Thyroid gland (tissue), 4 donors: ENCODE measurements at regions not wholly inside any gene's neighbourhood (a gene's known extent, or its start where the extent isn't known, plus 50 kb on each side); places are given as distances from the start of the nearest gene placed in this dataset.
"Not testable (repeated sequence)": the region's sequence is repeated elsewhere in the genome, so short reads cannot be mapped to it uniquely, and the experiment has no call there.

Experiments
- DNase-seq, 2 donors: peaks; one replicate each; pipeline ENCODE4 v3.0.0-alpha.2; 2019
- H3K27ac ChIP-seq, 3 donors: fragments of 200-600 bp; sonication (generic); 1 replicate in 2 of 3; 2 replicates in 1 of 3; pipeline ENCODE4 v1.5.1; 2016 to 2019; ENCODE audit warnings: mild to moderate bottlenecking in 1 of 3, moderate library complexity in 1 of 3
- H3K27me3 ChIP-seq: fragments of 200-600 bp; sonication (generic); one replicate; pipeline ENCODE4 v1.5.1; 2019
- H3K36me3 ChIP-seq, 2 donors: fragments of 200-600 bp; sonication (generic); one replicate each; pipeline ENCODE4 v1.5.1; 2016 to 2019
- H3K4me1 ChIP-seq, 2 donors: fragments of 200-600 bp; sonication (generic); one replicate each; pipeline ENCODE4 v1.5.1; 2017 to 2019
- H3K4me3 ChIP-seq, 3 donors: fragments of 200-600 bp; sonication (generic); replicated peaks in 1 of 3; 1 replicate in 2 of 3; 2 replicates in 1 of 3; pipeline ENCODE4 v1.5.1; 2016; ENCODE audit warnings: mild to moderate bottlenecking in 1 of 3
- H3K9me3 ChIP-seq: fragments of 200-600 bp; sonication (generic); one replicate; pipeline ENCODE4 v1.5.1; 2017
- CTCF ChIP-seq, 6 experiments: fragments of 200-600 bp in 3 of 6; fragments of 450-650 bp in 3 of 6; sonication (generic) in 3 of 6; IDR thresholded peaks; one replicate each; pipeline ENCODE4 v1.5.1; 2016 to 2019; ENCODE audit warnings: antibody characterized with exemption in 6 of 6, mild to moderate bottlenecking in 2 of 6, inconsistent platforms in 1 of 6, moderate library complexity in 1 of 6
- POLR2A ChIP-seq, 2 donors: fragments of 450-650 bp; IDR thresholded peaks; one replicate each; pipeline ENCODE4 v1.6.1; 2017; ENCODE audit warnings: antibody characterized with exemption in 2 of 2, mild to moderate bottlenecking in 2 of 2, moderate library complexity in 1 of 2
- WGBS, 2 donors: methylation state at CpG; one replicate each; pipeline ENCODE4 v1.1.5; 2017; 5-methylcytosine and 5-hydroxymethylcytosine counted together
- intact Hi-C: fragments of 100-400 bp; cut with DNase I; formaldehyde crosslinking; loops from one replicate; pipeline ENCODE4 v1.15.1; 2023

DNA sequence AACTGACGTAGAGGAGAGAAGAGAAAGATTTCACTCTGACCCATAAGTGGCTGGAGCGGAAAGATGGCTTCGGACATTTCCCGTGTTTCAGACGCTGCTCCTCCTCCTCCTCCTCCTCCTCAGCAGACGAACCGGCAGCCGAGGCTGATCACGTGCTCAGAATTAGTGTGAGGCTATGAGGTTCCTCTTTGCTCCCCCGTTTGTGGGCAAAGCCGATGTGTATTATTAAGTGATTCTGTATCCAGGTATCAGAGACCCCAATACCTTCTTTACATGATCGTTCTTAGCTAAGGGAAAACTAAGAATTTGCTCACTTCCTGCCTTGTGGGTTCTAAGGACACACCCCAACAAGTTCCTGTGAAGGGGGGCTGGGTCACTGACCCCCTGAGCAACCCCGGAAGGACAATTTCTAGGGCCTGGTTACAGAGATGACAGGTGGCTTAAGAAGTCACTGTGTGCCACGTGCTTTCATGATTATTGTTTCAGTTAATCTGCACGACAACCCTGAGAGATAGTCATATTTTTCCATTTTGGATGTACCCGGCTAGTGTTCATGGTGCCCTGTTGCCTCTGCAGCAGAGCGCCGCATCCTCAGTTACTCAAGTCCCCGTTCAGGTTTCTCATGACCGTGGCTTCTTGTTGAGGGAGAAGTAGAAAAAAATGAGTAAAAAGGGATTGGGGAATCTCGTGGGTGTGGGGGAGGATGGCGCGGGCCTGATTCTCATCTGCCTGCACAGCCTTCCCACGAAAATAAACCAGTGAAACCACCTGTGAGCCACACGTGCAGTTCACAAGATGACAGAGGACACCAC, 671.8 kb downstream of the QKI start:
- no peaks in the 10 kb centered on the region for H3K4me1 ChIP-seq
- H3K36me3 ChIP-seq = no peaks in the 10 kb centered on the region
- DNase-seq = no peak
- WGBS, 2 donors = 85 to 88% methylated on average over 25 of the region's 25 CpGs
- no peaks in the 10 kb centered on the region for H3K27me3 ChIP-seq
- H3K9me3 ChIP-seq = no peaks in the 10 kb centered on the region
- no peak overlapping the region for H3K27ac ChIP-seq
- intact Hi-C loops = no loop called here
- no peak overlapping the region for H3K4me3 ChIP-seq
- TF ChIP-seq CTCF (IDR thresholded peaks at IDR 0.05) (no peak), POLR2A (IDR thresholded peaks at IDR 0.05) (no peak)

DNA sequence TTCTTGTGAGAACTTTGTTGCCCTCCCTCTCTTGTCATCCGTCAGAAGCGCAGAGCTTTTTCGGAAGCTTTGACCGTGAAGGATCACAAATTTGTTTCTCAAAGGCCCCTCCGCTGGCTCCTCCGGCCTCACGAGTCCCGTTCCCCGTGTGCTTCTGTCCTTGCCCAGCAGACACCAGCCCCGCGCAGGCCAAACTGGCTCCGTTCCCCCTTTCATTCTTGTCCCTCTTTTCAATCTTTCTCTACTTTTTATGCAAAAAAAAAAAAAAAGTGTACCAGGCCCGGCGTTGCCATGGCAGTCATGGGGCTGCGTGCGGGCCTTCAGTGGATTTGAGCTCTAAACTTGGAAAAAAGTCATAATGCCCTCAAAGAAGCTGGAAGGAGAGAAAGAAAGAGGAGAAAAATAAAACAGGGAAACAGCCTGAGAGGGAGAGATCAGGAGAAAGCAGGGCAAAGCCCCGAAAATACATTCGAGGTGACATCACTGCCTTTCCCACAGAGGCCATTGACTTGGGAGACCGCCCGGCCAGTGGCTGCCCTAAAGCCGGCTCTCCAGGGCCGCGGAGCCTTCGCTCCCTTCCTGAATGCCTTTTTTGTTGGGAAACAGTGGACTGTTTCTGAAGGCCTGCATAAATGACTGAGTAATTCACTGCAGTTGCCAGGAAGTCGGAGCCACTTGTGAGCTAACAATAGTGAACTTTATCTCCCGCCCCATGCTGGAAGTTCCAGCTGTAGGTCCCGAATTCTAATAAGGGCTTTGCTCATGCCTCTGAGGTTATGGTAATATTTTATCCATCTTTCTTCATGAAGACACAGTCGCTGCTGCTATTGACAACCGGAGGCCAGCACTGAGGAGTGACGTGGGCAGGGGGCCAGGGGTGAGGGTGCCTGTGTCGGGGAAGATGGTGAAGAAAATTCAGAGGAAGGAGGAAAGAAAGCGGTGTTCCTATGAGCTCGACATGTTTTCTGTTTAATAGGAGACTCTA, 670.9 kb downstream of the QKI start:
- no peaks in the 10 kb centered on the region for H3K36me3 ChIP-seq
- no peaks in the 10 kb centered on the region for H3K4me1 ChIP-seq
- TF ChIP-seq POLR2A (IDR thresholded peaks at IDR 0.05) (no peak), CTCF (IDR thresholded peaks at IDR 0.05) (no peak)
- H3K9me3 ChIP-seq = no peaks in the 10 kb centered on the region
- WGBS, 2 donors = 73 to 79% methylated on average over 33 of the region's 33 CpGs
- H3K4me3 ChIP-seq = no peak overlapping the region
- no peaks in the 10 kb centered on the region for H3K27me3 ChIP-seq
- peak; percentile 24 to 29 for DNase-seq
- intact Hi-C loops = no loop called here
- H3K27ac ChIP-seq = peak overlapping the region in 2 of 3 donors; percentile 17 to 33

- intact Hi-C loops = no loop called here
- Histone ChIP-seq H3K9me3 (no peaks in the 10 kb centered on the region), H3K4me1 (no peaks in the 10 kb centered on the region), H3K4me3 (no peak overlapping the region), H3K36me3 (no peaks in the 10 kb centered on the region), H3K27me3 (no peaks in the 10 kb centered on the region), H3K27ac (no peak overlapping the region)
- 90 to 100% methylated on average over 4 to 6 of the region's 6 CpGs for WGBS, 2 donors
- TF ChIP-seq POLR2A (IDR thresholded peaks at IDR 0.05) (no peak), CTCF (IDR thresholded peaks at IDR 0.05) (no peak)
- no peak for DNase-seq
Measured at GRCh38 chr6:164079275-164079600, 664.7 kb downstream of the QKI start.

DNA sequence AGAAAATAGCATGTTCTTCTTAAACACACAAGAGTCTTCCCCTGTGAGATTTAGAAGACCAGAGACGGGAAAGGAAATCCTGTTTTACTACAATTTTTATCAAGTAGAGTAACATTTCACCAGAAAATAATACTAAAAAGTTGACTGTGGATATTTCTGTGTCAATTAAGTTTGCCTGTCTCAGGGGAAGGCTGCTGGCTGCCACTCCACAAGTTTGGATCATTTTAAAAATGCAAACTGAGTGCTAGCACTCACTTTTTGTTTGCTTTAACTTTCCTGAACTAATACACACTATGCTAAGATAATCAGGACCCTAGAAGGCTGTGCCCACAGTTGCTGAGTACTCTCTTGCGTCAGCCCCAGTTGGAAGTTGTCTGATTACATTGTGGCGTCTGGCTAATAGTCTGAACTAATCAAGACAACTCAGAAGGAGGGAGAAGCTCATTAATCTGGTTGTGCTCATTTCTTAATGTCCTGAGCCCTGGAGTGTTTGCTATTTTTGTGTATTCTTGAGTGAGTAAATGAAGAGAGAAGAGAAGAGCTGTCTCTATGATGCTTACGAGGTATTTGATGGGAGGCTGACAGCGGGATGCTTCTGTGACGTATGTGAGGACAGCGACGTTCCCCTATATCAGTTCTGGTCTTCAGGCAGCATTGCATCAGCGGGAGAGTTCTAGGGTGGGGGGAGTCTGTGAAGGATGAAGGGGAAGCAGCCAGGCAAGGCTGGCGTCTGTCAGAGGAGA, 664.2 kb downstream of the QKI start:
- no peak overlapping the region for H3K27ac ChIP-seq
- H3K36me3 ChIP-seq = no peaks in the 10 kb centered on the region
- intact Hi-C loops = no loop called here
- DNase-seq = no peak
- H3K27me3 ChIP-seq = no peaks in the 10 kb centered on the region
- no peak overlapping the region for H3K4me3 ChIP-seq
- WGBS, 2 donors = 64 to 69% methylated on average over 10 of the region's 10 CpGs
- no peak for TF ChIP-seq CTCF (IDR thresholded peaks at IDR 0.05)
- TF ChIP-seq POLR2A (IDR thresholded peaks at IDR 0.05) = no peak
- H3K4me1 ChIP-seq = no peaks in the 10 kb centered on the region
- H3K9me3 ChIP-seq = no peaks in the 10 kb centered on the region

GRCh38 chr6:164076818-164077532, 662.5 kb downstream of the QKI start:
- DNase-seq, H3K36me3 ChIP-seq, H3K27me3 ChIP-seq, H3K4me1 ChIP-seq, intact Hi-C loops, H3K4me3 ChIP-seq, H3K27ac ChIP-seq, H3K9me3 ChIP-seq: not testable (repeated sequence)
- 65 to 78% methylated on average over 3 of the region's 3 CpGs for WGBS, 2 donors
